NCI-H2107 treated with DMSO at 0.1 percent for 48 hours (cell line): ENCODE measurements at regions not wholly inside any gene's neighbourhood (a gene's known extent, or its start where the extent isn't known, plus 50 kb on each side); places are given as distances from the start of the nearest gene placed in this dataset.

Experiments used
- DNase-seq: peaks from one replicate; lab custom pipeline; 2025; ENCODE audit not compliant: unreplicated experiment; lab: John Stamatoyannopoulos, UW

GRCh38 chr4:181536196-181536746, 706.9 kb upstream of the TENM3 start:
- DNase-seq: no peak

- no peak for DNase-seq
These were observed 706.3 kb upstream of the TENM3 start for GRCh38 chr4:181536811-181537434.

- DNase-seq: no peak
These were observed 704.8 kb upstream of the TENM3 start for GRCh38 chr4:181538431-181538830.

GRCh38 chr4:181541396-181541795, 701.8 kb upstream of the TENM3 start:
- no peak for DNase-seq

- no peak for DNase-seq
These were observed 694.2 kb upstream of the TENM3 start for GRCh38 chr4:181548873-181549575.

GRCh38 chr4:181549576-181550188, 693.5 kb upstream of the TENM3 start:
- no peak for DNase-seq

- no peak for DNase-seq
These were observed 692.8 kb upstream of the TENM3 start for GRCh38 chr4:181550381-181550780.

GRCh38 chr4:181559637-181560036, 683.6 kb upstream of the TENM3 start:
- DNase-seq: no peak

GRCh38 chr4:181562399-181562798, 680.8 kb upstream of the TENM3 start:
- no peak for DNase-seq

- DNase-seq: no peak
These were observed 678.6 kb upstream of the TENM3 start for GRCh38 chr4:181564625-181565024.

- DNase-seq: no peak
These were observed 676.7 kb upstream of the TENM3 start for GRCh38 chr4:181566490-181566889.

- DNase-seq: no peak
These were observed 673.6 kb upstream of the TENM3 start for GRCh38 chr4:181569553-181569952.

- no peak for DNase-seq
These were observed 664.3 kb upstream of the TENM3 start for GRCh38 chr4:181578911-181579310.

- DNase-seq: no peak
These were observed 663.7 kb upstream of the TENM3 start for GRCh38 chr4:181579486-181579885.

- no peak for DNase-seq
These were observed 661.2 kb upstream of the TENM3 start for GRCh38 chr4:181581983-181582382.

GRCh38 chr4:181582595-181582994, 660.6 kb upstream of the TENM3 start:
- DNase-seq: no peak

- DNase-seq: no peak
These were observed 654.4 kb upstream of the TENM3 start for GRCh38 chr4:181588733-181589302.

GRCh38 chr4:181592221-181592745, 650.9 kb upstream of the TENM3 start:
- no peak for DNase-seq

GRCh38 chr4:181593703-181594102, 649.5 kb upstream of the TENM3 start:
- no peak for DNase-seq

GRCh38 chr4:181594188-181594587, 649.0 kb upstream of the TENM3 start:
- DNase-seq: no peak

GRCh38 chr4:181595716-181596115, 647.5 kb upstream of the TENM3 start:
- DNase-seq: no peak

- DNase-seq: no peak
These were observed 645.4 kb upstream of the TENM3 start for GRCh38 chr4:181597766-181598165.
